H1 (cell line): ENCODE measurements at regions not wholly inside any gene's neighbourhood (a gene's known extent, or its start where the extent isn't known, plus 50 kb on each side); places are given as distances from the start of the nearest gene placed in this dataset.

ENCODE experiments used
- ASH2L ChIP-seq: fragments of 200-600, 300-600 bp; sonication (generic); IDR thresholded peaks from one replicate; pipeline ENCODE4 v1.7.1; 2017; ENCODE audit warnings: low read length
- CBX5 ChIP-seq: fragments of 300-800, 300-1000 bp; sonication (generic); IDR thresholded peaks from 2 replicates; pipeline ENCODE4 v1.7.1; 2016; ENCODE audit warnings: antibody characterized with exemption, low read length, low read depth
- CHD7 ChIP-seq: fragments of 300-600 bp; sonication (generic); IDR thresholded peaks from 2 replicates; pipeline ENCODE4 v1.7.1; 2012; ENCODE audit warnings: low read length, moderate library complexity, mild to moderate bottlenecking, inconsistent platforms; ENCODE audit not compliant: insufficient replicate concordance
- MAFK ChIP-seq: IDR thresholded peaks from 2 replicates; pipeline ENCODE4 v1.6.1; 2012; ENCODE audit warnings: low read depth, mild to moderate bottlenecking, improper control_type of control experiment, low read length
- RBBP5 ChIP-seq: IDR thresholded peaks from 2 replicates; pipeline ENCODE4 v1.7.1; 2012; ENCODE audit warnings: low read depth, mild to moderate bottlenecking, inconsistent platforms, low read length, moderate library complexity, borderline replicate concordance
- RNF2 ChIP-seq: fragments of 200-900, 300-1000 bp; sonication (generic); IDR thresholded peaks from 2 replicates; pipeline ENCODE4 v1.7.1; 2016; ENCODE audit warnings: borderline replicate concordance, low read depth, mild to moderate bottlenecking, antibody characterized with exemption, low read length; ENCODE audit not compliant: poor library complexity, severe bottlenecking; ENCODE audit errors: missing control alignments
- ZNF274 ChIP-seq: IDR thresholded peaks from 2 replicates; pipeline ENCODE4 v1.7.0; 2012; ENCODE audit warnings: low read length, borderline replicate concordance; ENCODE audit errors: extremely low read depth
- TF ChIP-seq, protein P1 (sequence below): IDR thresholded peaks from 2 replicates; pipeline ENCODE4 v1.6.1; 2011; ENCODE audit warnings: low read length, improper control_type of control experiment

DNA sequence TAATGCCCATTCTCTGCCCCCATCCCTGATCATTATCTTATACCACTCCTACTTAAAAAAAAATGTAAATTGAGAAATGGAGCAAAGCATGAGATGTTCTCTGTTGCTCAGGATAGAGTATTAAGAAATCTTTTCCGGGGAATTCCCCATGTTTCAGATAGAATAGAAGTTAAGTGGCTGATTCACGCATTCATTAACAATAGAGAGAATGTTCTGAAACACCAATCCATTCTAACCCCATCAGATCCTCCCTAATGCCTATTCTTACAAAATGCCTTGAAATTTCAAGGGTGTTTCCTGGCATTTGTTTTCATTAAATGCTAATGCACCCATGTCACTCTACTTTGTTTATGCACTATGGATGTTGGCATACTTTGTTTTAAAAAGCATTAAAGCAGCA is 101.1 kb downstream of the AREG start (continued):
- no peak for TF ChIP-seq CHD7
- no peak for TF ChIP-seq RNF2
- TF ChIP-seq MAFK, result no peak
- TF ChIP-seq, protein P1, sequence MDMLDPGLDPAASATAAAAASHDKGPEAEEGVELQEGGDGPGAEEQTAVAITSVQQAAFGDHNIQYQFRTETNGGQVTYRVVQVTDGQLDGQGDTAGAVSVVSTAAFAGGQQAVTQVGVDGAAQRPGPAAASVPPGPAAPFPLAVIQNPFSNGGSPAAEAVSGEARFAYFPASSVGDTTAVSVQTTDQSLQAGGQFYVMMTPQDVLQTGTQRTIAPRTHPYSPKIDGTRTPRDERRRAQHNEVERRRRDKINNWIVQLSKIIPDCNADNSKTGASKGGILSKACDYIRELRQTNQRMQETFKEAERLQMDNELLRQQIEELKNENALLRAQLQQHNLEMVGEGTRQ, result no peak
- TF ChIP-seq RBBP5, result no peak
- no peak for TF ChIP-seq ASH2L
- no peak for TF ChIP-seq CBX5
- TF ChIP-seq ZNF274, result no peak
